HCT116 (cell line): ENCODE measurements at regions not wholly inside any gene's neighbourhood (a gene's known extent, or its start where the extent isn't known, plus 50 kb on each side); places are given as distances from the start of the nearest gene placed in this dataset.

Experiments used
- ATAC-seq: fragments of 200-7000 bp; cut with Tn5 transposase; 2 replicates; pipeline ENCODE4 v1.9.1; 2020; ENCODE audit warnings: mild to moderate bottlenecking, moderate library complexity
- BruUV-seq: library from RNA; stranded (reverse); fragments of 400-500 nt; replicated peaks from 2 replicates; lab custom pipeline; 2021; lab: Mats Ljungman, UMichigan
- CTCF ChIA-PET: fragments of 300-600 bp; sonication (Branson Sonifier 250); formaldehyde crosslinking; loops from one replicate; lab custom pipeline; 2021; ENCODE audit warnings: antibody characterized with exemption; lab: Charles Lee
- POLR2A ChIA-PET: fragments of 300-600, 350-600 bp; sonication (Branson Sonifier 250); formaldehyde crosslinking; loops from one replicate; lab custom pipeline; 2021; ENCODE audit warnings: antibody characterized with exemption; lab: Charles Lee
- RAD21 ChIA-PET, 2 experiments: fragments of 300-600 bp; sonication (Branson Sonifier 250); formaldehyde crosslinking; loops; one replicate each; lab custom pipeline; 2023; ENCODE audit warnings: low total read pairs in 2 of 2; ENCODE audit not compliant: uncharacterized antibody in 2 of 2, unreplicated experiment in 2 of 2, low non-redundant PET in 1 of 2; lab: Charles Lee
- DNase-seq: peaks from one replicate; pipeline ENCODE4 v3.0.0-alpha.2; 2010; ENCODE audit warnings: low read depth, low spot score
- H2AFZ ChIP-seq: fragments of 200-600 bp; shearing (Covaris generic), sonication (generic); 2 replicates; pipeline ENCODE4 v1.6.1; 2017; ENCODE audit warnings: low read depth, mixed run types, mixed read lengths, antibody characterized with exemption, low read length; ENCODE audit not compliant: poor library complexity, severe bottlenecking
- H3K27ac ChIP-seq: 2 replicates; pipeline ENCODE4 v1.5.1; 2012; ENCODE audit warnings: low read depth, low read length
- H3K27me3 ChIP-seq: fragments of 200-600 bp; sonication (generic); 2 replicates; pipeline ENCODE4 v1.6.1; 2016; ENCODE audit warnings: mixed run types, low read length, mixed read lengths; ENCODE audit not compliant: insufficient read depth
- H3K36me3 ChIP-seq, 2 experiments: fragments of 200-500 bp in 1 of 2; fragments of 200-600 bp in 1 of 2; sonication (Bioruptor generic) in 1 of 2; sonication (generic) in 1 of 2; 2 replicates each; pipeline versions ENCODE4 v1.5.1 to v1.6.1; 2014 to 2016; ENCODE audit warnings: low read length in 2 of 2, inconsistent platforms in 1 of 2, mixed read lengths in 1 of 2, mixed run types in 1 of 2; ENCODE audit not compliant: insufficient read depth in 2 of 2, control insufficient read depth in 1 of 2
- H3K4me1 ChIP-seq, 2 experiments: fragments of 200-600 bp in 1 of 2; sonication (generic) in 1 of 2; 2 replicates each; pipeline versions ENCODE4 v1.5.1 to v1.6.1; 2012 to 2017; ENCODE audit warnings: low read length in 2 of 2, inconsistent platforms in 1 of 2, mild to moderate bottlenecking in 1 of 2, mixed read lengths in 1 of 2, mixed run types in 1 of 2, moderate library complexity in 1 of 2; ENCODE audit not compliant: insufficient read depth in 2 of 2, control insufficient read depth in 1 of 2
- H3K4me2 ChIP-seq: fragments of 200-600 bp; sonication (generic); 2 replicates; pipeline ENCODE4 v1.6.1; 2017; ENCODE audit warnings: mixed run types, low read length, mixed read lengths
- H3K4me3 ChIP-seq, 2 experiments: fragments of 200-600 bp in 1 of 2; sonication (generic) in 1 of 2; replicated peaks in 1 of 2; 2 replicates each; pipeline ENCODE4 v1.5.1; 2011 to 2016; ENCODE audit warnings: low read length in 2 of 2, control low read depth in 1 of 2, low read depth in 1 of 2, mild to moderate bottlenecking in 1 of 2, mixed read lengths in 1 of 2, mixed run types in 1 of 2
- H3K79me2 ChIP-seq: fragments of 200-600 bp; sonication (generic); 2 replicates; pipeline ENCODE4 v1.6.1; 2017; ENCODE audit warnings: mild to moderate bottlenecking, mixed run types, low read length, moderate library complexity, mixed read lengths; ENCODE audit not compliant: insufficient read depth
- H3K9ac ChIP-seq: fragments of 200-600 bp; sonication (generic); 2 replicates; pipeline ENCODE4 v1.6.1; 2016; ENCODE audit warnings: low read length, mixed read lengths
- H3K9me2 ChIP-seq: fragments of 200-600 bp; sonication (generic), shearing (Covaris generic); 2 replicates; pipeline ENCODE4 v1.6.1; 2017; ENCODE audit warnings: mixed run types, mild to moderate bottlenecking, moderate library complexity; ENCODE audit not compliant: insufficient read depth
- H3K9me3 ChIP-seq, 2 experiments: fragments of 200-500 bp in 1 of 2; fragments of 200-600 bp in 1 of 2; sonication (Bioruptor generic) in 1 of 2; sonication (generic) in 1 of 2; 2 replicates each; pipeline ENCODE4 v1.6.1; 2014 to 2017; ENCODE audit warnings: low read length in 2 of 2, mixed read lengths in 2 of 2, inconsistent platforms in 1 of 2, low read depth in 1 of 2, mild to moderate bottlenecking in 1 of 2, mixed run types in 1 of 2, moderate library complexity in 1 of 2; ENCODE audit not compliant: control insufficient read depth in 1 of 2, insufficient read depth in 1 of 2
- H4K20me1 ChIP-seq: fragments of 200-600 bp; sonication (generic), shearing (Covaris generic); 2 replicates; pipeline ENCODE4 v1.6.1; 2017; ENCODE audit warnings: mixed run types, mild to moderate bottlenecking, moderate library complexity; ENCODE audit not compliant: insufficient read depth
- CBX3 ChIP-seq: IDR thresholded peaks from 2 replicates; pipeline ENCODE4 v1.6.1; 2012; ENCODE audit warnings: low read depth
- ELF1 ChIP-seq: IDR thresholded peaks from 2 replicates; pipeline ENCODE4 v1.6.1; 2012; ENCODE audit warnings: low read depth, borderline replicate concordance
- EZH2 ChIP-seq: fragments of 200-600 bp; sonication (generic); IDR thresholded peaks from 2 replicates; pipeline ENCODE4 v1.6.1; 2017; ENCODE audit warnings: antibody characterized with exemption, mixed run types
- POLR2A ChIP-seq: IDR thresholded peaks from 2 replicates; pipeline ENCODE4 v1.7.0; 2011; ENCODE audit warnings: borderline replicate concordance; ENCODE audit not compliant: insufficient read depth, insufficient read length; ENCODE audit errors: extremely low read depth
- POLR2AphosphoS5 ChIP-seq: IDR thresholded peaks from 2 replicates; pipeline ENCODE4 v1.6.1; 2011; ENCODE audit warnings: mild to moderate bottlenecking, low read depth, low read length, moderate library complexity
- SIN3A ChIP-seq: IDR thresholded peaks from 2 replicates; pipeline ENCODE4 v1.6.1; 2012; ENCODE audit warnings: low read depth
- TCF7L2 ChIP-seq: IDR thresholded peaks from 2 replicates; pipeline ENCODE4 v1.7.0; 2011; ENCODE audit warnings: borderline replicate concordance, inconsistent platforms; ENCODE audit not compliant: insufficient read depth, insufficient read length; ENCODE audit errors: extremely low read depth
- ZFX ChIP-seq: fragments of 450-650 bp; IDR thresholded peaks from 2 replicates; pipeline ENCODE4 v1.6.1; 2017
- ZNF274 ChIP-seq: fragments of 200-500 bp; sonication (Bioruptor generic); IDR thresholded peaks from 2 replicates; pipeline ENCODE4 v1.6.1; 2014; ENCODE audit warnings: mild to moderate bottlenecking, low read depth, low read length, inconsistent platforms
- intact Hi-C: fragments of 100-400 bp; cut with micrococcal nuclease; formaldehyde crosslinking; loops from 2 replicates; pipeline ENCODE4 v1.10.0; 2022
- TF ChIP-seq, protein P1 (sequence below): IDR thresholded peaks from 2 replicates; pipeline ENCODE4 v1.6.1; 2012

- ATAC-seq (no peak), DNase-seq (no peak)
- no peak for TF ChIP-seq ZFX
- TF ChIP-seq POLR2A: no peak
- CTCF ChIA-PET: no interaction called here
- Histone ChIP-seq H4K20me1 (no peaks in the 10 kb centered on the region), H2AFZ (no peak overlapping the region), H3K9me2 (no peaks in the 10 kb centered on the region), H3K9ac (no peak overlapping the region), H3K4me1 (no peaks in the 10 kb centered on the region), H3K27me3 (no peaks in the 10 kb centered on the region), H3K9me3 (peaks cover 0 to 4% of the 10 kb centered on the region in 2 experiments; a peak in 1 of 4 replicates), H3K4me3 (no peak overlapping the region), H3K27ac (no peak overlapping the region), H3K36me3 (no peaks in the 10 kb centered on the region), H3K4me2 (no peak overlapping the region), H3K79me2 (no peaks in the 10 kb centered on the region)
- intact Hi-C loops: no loop called here
- RAD21 ChIA-PET: no interaction called here
- BruUV-seq: no TSS peak
- POLR2A ChIA-PET: no interaction called here
These were observed 466.4 kb downstream of the MEIS1 start for GRCh38 chr2:66901344-66901743.

- H3K27ac ChIP-seq: no peak overlapping the region
- ATAC-seq (no peak), DNase-seq (no peak)
- ChIA-PET POLR2A (no interaction called here), RAD21 (no interaction called here), CTCF (no interaction called here)
- H2AFZ ChIP-seq: no peak overlapping the region
- no peak overlapping the region for H3K9ac ChIP-seq
- no peaks in the 10 kb centered on the region for H3K4me1 ChIP-seq
- H3K36me3 ChIP-seq: no peaks in the 10 kb centered on the region
- no peak overlapping the region for H3K4me3 ChIP-seq
- no peaks in the 10 kb centered on the region for H3K27me3 ChIP-seq
- intact Hi-C loops: no loop called here
- no peaks in the 10 kb centered on the region for H3K79me2 ChIP-seq
- no peak for TF ChIP-seq ELF1
- no peak for TF ChIP-seq POLR2AphosphoS5
- no peak for TF ChIP-seq CBX3
- no peak for TF ChIP-seq SIN3A
- TF ChIP-seq, protein P1, sequence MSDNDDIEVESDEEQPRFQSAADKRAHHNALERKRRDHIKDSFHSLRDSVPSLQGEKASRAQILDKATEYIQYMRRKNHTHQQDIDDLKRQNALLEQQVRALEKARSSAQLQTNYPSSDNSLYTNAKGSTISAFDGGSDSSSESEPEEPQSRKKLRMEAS: no peak
- TF ChIP-seq ZNF274: no peak
- no peak for TF ChIP-seq EZH2
- no peak for TF ChIP-seq TCF7L2
- no TSS peak for BruUV-seq
- no peaks in the 10 kb centered on the region for H4K20me1 ChIP-seq
- peaks cover 0 to 4% of the 10 kb centered on the region in 2 experiments; a peak in 1 of 4 replicates for H3K9me3 ChIP-seq
- no peaks in the 10 kb centered on the region for H3K9me2 ChIP-seq
- no peak overlapping the region for H3K4me2 ChIP-seq
These were observed 468.3 kb downstream of the MEIS1 start for GRCh38 chr2:66903183-66903582.
